Heart left ventricle (tissue), 16 donors: ENCODE measurements at regions not wholly inside any gene's neighbourhood (a gene's known extent, or its start where the extent isn't known, plus 50 kb on each side); places are given as distances from the start of the nearest gene placed in this dataset.

Experiments used
- ATAC-seq, 4 donors: fragments of 200-7000 bp; cut with Tn5 transposase; one replicate each; pipeline ENCODE4 v1.9.1; 2020 to 2022; ENCODE audit warnings: moderate library complexity in 4 of 4, mild to moderate bottlenecking in 3 of 4, moderate number of reproducible peaks in 1 of 4
- DNase-seq, 5 donors: peaks; one replicate each; pipeline ENCODE4 v3.0.0-alpha.2; 2020
- H3K27ac ChIP-seq, 12 donors: fragments of 200-600 bp; sonication (generic) in 4 of 12; one replicate each; pipeline versions ENCODE4 v1.5.0 to v1.8.0; 2016 to 2022; ENCODE audit warnings: mild to moderate bottlenecking in 2 of 12
- H3K27me3 ChIP-seq, 9 donors: fragments of 200-600 bp; sonication (generic) in 2 of 9; one replicate each; pipeline versions ENCODE4 v1.5.1 to v1.8.0; 2016 to 2022; ENCODE audit warnings: mild to moderate bottlenecking in 3 of 9
- H3K36me3 ChIP-seq, 9 donors: fragments of 200-600 bp; sonication (generic) in 2 of 9; one replicate each; pipeline versions ENCODE4 v1.5.0 to v1.8.0; 2018 to 2022; ENCODE audit warnings: mild to moderate bottlenecking in 2 of 9
- H3K4me1 ChIP-seq, 12 donors: fragments of 200-600 bp; sonication (generic) in 4 of 12; one replicate each; pipeline versions ENCODE4 v1.5.0 to v1.8.0; 2016 to 2022; ENCODE audit warnings: mild to moderate bottlenecking in 3 of 12
- H3K4me3 ChIP-seq, 12 donors: fragments of 200-600 bp; sonication (generic) in 4 of 12; one replicate each; pipeline versions ENCODE4 v1.5.0 to v1.8.0; 2017 to 2022; ENCODE audit warnings: mild to moderate bottlenecking in 9 of 12, moderate library complexity in 4 of 12
- H3K9me3 ChIP-seq, 12 donors: fragments of 200-600 bp; sonication (generic) in 4 of 12; one replicate each; pipeline versions ENCODE4 v1.5.0 to v1.8.0; 2016 to 2022; ENCODE audit warnings: mild to moderate bottlenecking in 1 of 12
- POLR2A ChIP-seq, 2 donors: fragments of 450-650 bp; IDR thresholded peaks; one replicate each; pipeline ENCODE4 v1.6.1; 2017; ENCODE audit warnings: antibody characterized with exemption in 2 of 2, mild to moderate bottlenecking in 2 of 2, moderate library complexity in 2 of 2
- WGBS, 4 donors: extraction: QIAGEN DNeasy Blood & Tissue Kit in 2 of 4; methylation state at CpG; one replicate each; pipeline versions ENCODE4 v1.1.5 to v1.1.7; 2013 to 2018; 5-methylcytosine and 5-hydroxymethylcytosine counted together
- intact Hi-C, 10 donors: fragments of 100-400 bp; cut with DNase I; formaldehyde crosslinking; loops; one replicate each; pipeline versions ENCODE4 v1.11.1 to v1.14.2; 2022
- TF ChIP-seq, protein P1 (sequence below), 12 donors: fragments of 200-600 bp; sonication (generic) in 4 of 12; IDR thresholded peaks; one replicate each; pipeline versions ENCODE4 v1.5.0 to v1.8.0; 2018 to 2022; ENCODE audit warnings: antibody characterized with exemption in 12 of 12, mild to moderate bottlenecking in 5 of 12
- donor health status: ischemic (EF 13 %, LVEDD 7.1; RV severe dilation, severe dysfunction).
- donor health status: healthy with polysubstance abuse.
- donor health status: DM: no; HTN: yes; CAD: no.
- donor health status: DM: no; HTN: no; CAD: no.
- donor health status: ischemic (EF 25% LVEDD 6.9; RV normal size, moderate dysfunction).
- donor health status: ischemic (EF 25% LVEDD 5.7; RV mildly dilated, moderate dysfunction).
- donor health status: healthy.
- donor health status: DM: yes; HTN: yes; CAD: no.
- donor health status: ischemic (EF 35%, LVEDD 5.7; RV mildly dilated, moderate dysfunction).
- donor health status: nonischemic (EF 11% LVEDD 7.7; RV severe dilation, severe dysfunction).
- donor health status: DM: yes; HTN: yes; CAD: no.
- donor health status: PGD.
- donor health status: ischemic (EF 29% LVEDD 5.4; RV normal size, mild dysfunction).
- donor health status: nonischemic (EF 23%, LVEDD 6.1; RV moderate dilation, normal function).

- ATAC-seq, result no peak
- DNase-seq, result no peak
- WGBS, 4 donors, result 82 to 88% (median 86%) methylated on average over 15 to 20 of the region's 20 CpGs
Observed at GRCh38 chr1:30374400-30375070, 348.9 kb downstream of the MATN1 start.

GRCh38 chr1:30373471-30374399 is 349.6 kb downstream of the MATN1 start:
- no peaks in the 10 kb centered on the region for H3K9me3 ChIP-seq
- TF ChIP-seq POLR2A (IDR thresholded peaks at IDR 0.05), result no peak
- TF ChIP-seq, protein P1, sequence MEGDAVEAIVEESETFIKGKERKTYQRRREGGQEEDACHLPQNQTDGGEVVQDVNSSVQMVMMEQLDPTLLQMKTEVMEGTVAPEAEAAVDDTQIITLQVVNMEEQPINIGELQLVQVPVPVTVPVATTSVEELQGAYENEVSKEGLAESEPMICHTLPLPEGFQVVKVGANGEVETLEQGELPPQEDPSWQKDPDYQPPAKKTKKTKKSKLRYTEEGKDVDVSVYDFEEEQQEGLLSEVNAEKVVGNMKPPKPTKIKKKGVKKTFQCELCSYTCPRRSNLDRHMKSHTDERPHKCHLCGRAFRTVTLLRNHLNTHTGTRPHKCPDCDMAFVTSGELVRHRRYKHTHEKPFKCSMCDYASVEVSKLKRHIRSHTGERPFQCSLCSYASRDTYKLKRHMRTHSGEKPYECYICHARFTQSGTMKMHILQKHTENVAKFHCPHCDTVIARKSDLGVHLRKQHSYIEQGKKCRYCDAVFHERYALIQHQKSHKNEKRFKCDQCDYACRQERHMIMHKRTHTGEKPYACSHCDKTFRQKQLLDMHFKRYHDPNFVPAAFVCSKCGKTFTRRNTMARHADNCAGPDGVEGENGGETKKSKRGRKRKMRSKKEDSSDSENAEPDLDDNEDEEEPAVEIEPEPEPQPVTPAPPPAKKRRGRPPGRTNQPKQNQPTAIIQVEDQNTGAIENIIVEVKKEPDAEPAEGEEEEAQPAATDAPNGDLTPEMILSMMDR (IDR thresholded peaks at IDR 0.05), result no peak
- WGBS, 4 donors, result 76 to 81% (median 79%) methylated on average over 21 to 25 of the region's 25 CpGs
- H3K27me3 ChIP-seq, result peaks cover 0 to 53% (median 3%) of the 10 kb centered on the region in 9 donors
- peak in 1 of 4 donors; percentile 9 for ATAC-seq
- no peaks in the 10 kb centered on the region for H3K36me3 ChIP-seq
- no peak for DNase-seq
- H3K4me1 ChIP-seq, result no peaks in the 10 kb centered on the region
- no peak overlapping the region for H3K27ac ChIP-seq
- H3K4me3 ChIP-seq, result no peak overlapping the region
- intact Hi-C loops, result loop anchor here in 2 of 10 donors (10.0 kb wide), 2 partner anchors 259 to 589 kb away; no protein-coding TSS in a partner anchor

More at GRCh38 chr1:30374400-30375070, 348.9 kb downstream of the MATN1 start:
- intact Hi-C loops, result loop anchor here in 2 of 10 donors (5.0 to 10.0 kb wide), 3 partner anchors 260 to 1137 kb away; partner anchors contain the start of gene PTPRU (in 1 of the 2)
- TF ChIP-seq, protein P1 (IDR thresholded peaks at IDR 0.05), result no peak
- TF ChIP-seq POLR2A (IDR thresholded peaks at IDR 0.05), result no peak
- Histone ChIP-seq H3K27me3 (peaks cover 0 to 53% (median 3%) of the 10 kb centered on the region in 9 donors), H3K4me1 (no peaks in the 10 kb centered on the region), H3K36me3 (no peaks in the 10 kb centered on the region), H3K4me3 (no peak overlapping the region), H3K9me3 (no peaks in the 10 kb centered on the region), H3K27ac (no peak overlapping the region)

DNA sequence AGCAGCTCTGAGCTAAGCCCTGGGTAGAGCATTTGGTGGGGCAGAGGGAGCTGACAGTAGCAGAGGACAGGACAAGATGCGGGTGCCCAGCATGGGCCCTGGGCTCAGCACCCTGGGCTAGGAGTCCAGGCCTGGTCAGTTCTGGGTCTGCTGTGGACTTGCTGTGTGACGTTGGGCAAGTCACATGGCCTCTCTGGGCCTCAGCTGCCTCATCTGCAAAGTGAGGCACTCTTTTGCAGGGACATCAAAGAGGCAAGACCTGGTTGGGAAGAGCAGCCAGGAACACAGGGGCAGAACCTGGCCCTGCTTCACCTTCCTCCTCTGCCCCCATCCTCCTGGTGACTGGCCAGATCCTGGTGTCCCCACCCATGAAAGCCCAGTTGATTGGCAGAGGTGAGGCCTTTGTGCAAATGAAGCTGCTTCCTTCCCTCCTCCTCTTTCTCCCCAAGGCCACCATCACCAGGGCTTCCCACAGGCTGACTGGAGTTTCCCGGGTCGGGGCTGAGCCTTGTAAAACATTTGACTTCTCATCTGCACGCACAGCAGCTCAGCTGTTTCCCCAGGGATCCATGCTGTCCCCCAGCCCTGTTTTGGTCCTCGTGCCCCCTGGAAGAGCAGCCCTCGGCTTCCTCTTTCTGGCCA is 350.5 kb downstream of the MATN1 start:
- Histone ChIP-seq H3K4me3 (no peak overlapping the region), H3K27ac (no peak overlapping the region), H3K4me1 (no peaks in the 10 kb centered on the region), H3K36me3 (no peaks in the 10 kb centered on the region), H3K9me3 (no peaks in the 10 kb centered on the region), H3K27me3 (peaks cover 0 to 49% (median 3%) of the 10 kb centered on the region in 9 donors)
- TF ChIP-seq, protein P1 (IDR thresholded peaks at IDR 0.05), result no peak
- TF ChIP-seq POLR2A (IDR thresholded peaks at IDR 0.05), result no peak
- no peak for ATAC-seq
- WGBS, 4 donors, result 53 to 65% (median 56%) methylated on average over 6 to 7 of the region's 7 CpGs
- intact Hi-C loops, result loop anchor here in 2 of 10 donors (10.0 kb wide), 2 partner anchors 258 to 588 kb away; no protein-coding TSS in a partner anchor
- no peak for DNase-seq
